Activated CD4-positive, alpha-beta memory T cell treated with anti-CD3 and anti-CD28 coated beads, Interleukin-2, amount 10 ng/mL, durations not matched to agents 7 days and 5 days (primary cell): ENCODE measurements at regions not wholly inside any gene's neighbourhood (a gene's known extent, or its start where the extent isn't known, plus 50 kb on each side); places are given as distances from the start of the nearest gene placed in this dataset.

Source experiments
- CTCF ChIA-PET: fragments of 350-600 bp; sonication (Branson Sonifier 250); formaldehyde crosslinking; loops from one replicate; lab custom pipeline; 2021; ENCODE audit warnings: antibody characterized with exemption, inconsistent platforms; lab: Charles Lee
- POLR2A ChIA-PET: fragments of 350-600 bp; sonication (Branson Sonifier 250); formaldehyde crosslinking; loops from one replicate; lab custom pipeline; 2021; ENCODE audit warnings: antibody characterized with exemption; lab: Charles Lee
- DNase-seq: peaks from one replicate; pipeline ENCODE4 v3.0.0-alpha.2; 2020
- H3K27ac Mint-ChIP-seq: one replicate; pipeline ENCODE4 v1.8.0; 2021; ENCODE audit warnings: mild to moderate bottlenecking, mixed read lengths
- H3K27me3 Mint-ChIP-seq: one replicate; pipeline ENCODE4 v1.8.0; 2021; ENCODE audit warnings: mixed read lengths
- H3K36me3 Mint-ChIP-seq: one replicate; pipeline ENCODE4 v1.8.0; 2021; ENCODE audit warnings: low read depth, mixed read lengths
- H3K4me1 Mint-ChIP-seq: one replicate; pipeline ENCODE4 v1.8.0; 2021; ENCODE audit warnings: mixed read lengths
- H3K4me3 Mint-ChIP-seq: one replicate; pipeline ENCODE4 v1.8.0; 2021; ENCODE audit warnings: mild to moderate bottlenecking, mixed read lengths
- H3K9me3 Mint-ChIP-seq: one replicate; pipeline ENCODE4 v1.8.0; 2021; ENCODE audit warnings: mixed read lengths

GRCh38 chr4:45578874-45579273, 545.0 kb downstream of the GABRG1 start:
- no peaks in the 10 kb centered on the region for H3K27me3 Mint-ChIP-seq
- peaks cover 7% of the 10 kb centered on the region for H3K9me3 Mint-ChIP-seq
- no peak overlapping the region for H3K4me3 Mint-ChIP-seq
- CTCF ChIA-PET = no interaction called here
- no peaks in the 10 kb centered on the region for H3K4me1 Mint-ChIP-seq
- no peak overlapping the region for H3K27ac Mint-ChIP-seq
- no peak for DNase-seq
- POLR2A ChIA-PET = no interaction called here
- H3K36me3 Mint-ChIP-seq = no peaks in the 10 kb centered on the region

DNA sequence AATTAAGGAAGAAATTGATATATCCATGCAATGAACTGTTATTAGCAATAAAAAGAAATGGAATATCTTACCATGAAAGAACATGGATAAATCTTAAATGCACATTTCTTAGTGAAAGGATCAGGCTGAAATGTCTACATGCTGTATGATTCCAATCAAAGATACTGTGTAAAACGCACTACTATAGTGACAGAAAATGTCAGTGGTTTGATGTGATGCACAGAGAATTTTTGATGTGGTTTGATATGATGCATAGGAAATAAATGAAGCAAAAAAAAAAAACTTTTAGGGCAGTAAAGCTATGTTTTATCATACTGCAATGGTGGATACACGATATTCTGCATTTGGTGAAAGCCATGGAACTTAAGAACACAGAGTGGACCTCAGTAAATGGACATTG, 547.6 kb downstream of the GABRG1 start:
- H3K27me3 Mint-ChIP-seq = no peaks in the 10 kb centered on the region

GRCh38 chr4:45569619-45570018, 554.2 kb downstream of the GABRG1 start:
- no peak overlapping the region for H3K27ac Mint-ChIP-seq
- no peak for DNase-seq
- POLR2A ChIA-PET = no interaction called here

More for the DNA sequence above, 547.6 kb downstream of the GABRG1 start:
- Mint-ChIP-seq H3K4me1 (no peaks in the 10 kb centered on the region), H3K4me3 (no peak overlapping the region), H3K9me3 (peaks cover 7% of the 10 kb centered on the region), H3K27ac (no peak overlapping the region), H3K36me3 (no peaks in the 10 kb centered on the region)
- ChIA-PET POLR2A (no interaction called here), CTCF (no interaction called here)
- DNase-seq = no peak

GRCh38 chr4:45568694-45569093, 555.2 kb downstream of the GABRG1 start:
- Mint-ChIP-seq H3K27ac (no peak overlapping the region), H3K27me3 (no peaks in the 10 kb centered on the region), H3K36me3 (no peaks in the 10 kb centered on the region), H3K4me1 (no peaks in the 10 kb centered on the region), H3K9me3 (peaks cover 3% of the 10 kb centered on the region), H3K4me3 (no peak overlapping the region)
- CTCF ChIA-PET = no interaction called here
- POLR2A ChIA-PET = no interaction called here
- no peak for DNase-seq

More at GRCh38 chr4:45569619-45570018, 554.2 kb downstream of the GABRG1 start:
- H3K9me3 Mint-ChIP-seq = peaks cover 3% of the 10 kb centered on the region
- no peaks in the 10 kb centered on the region for H3K4me1 Mint-ChIP-seq
- H3K36me3 Mint-ChIP-seq = no peaks in the 10 kb centered on the region
- CTCF ChIA-PET = no interaction called here
- H3K27me3 Mint-ChIP-seq = no peaks in the 10 kb centered on the region
- H3K4me3 Mint-ChIP-seq = no peak overlapping the region

- Mint-ChIP-seq H3K4me3 (no peak overlapping the region), H3K4me1 (no peaks in the 10 kb centered on the region), H3K27me3 (no peaks in the 10 kb centered on the region), H3K27ac (no peak overlapping the region), H3K36me3 (no peaks in the 10 kb centered on the region), H3K9me3 (peaks cover 3% of the 10 kb centered on the region)
- ChIA-PET POLR2A (no interaction called here), CTCF (no interaction called here)
- DNase-seq = no peak
Measured at GRCh38 chr4:45566896-45567603, 556.8 kb downstream of the GABRG1 start.

DNA sequence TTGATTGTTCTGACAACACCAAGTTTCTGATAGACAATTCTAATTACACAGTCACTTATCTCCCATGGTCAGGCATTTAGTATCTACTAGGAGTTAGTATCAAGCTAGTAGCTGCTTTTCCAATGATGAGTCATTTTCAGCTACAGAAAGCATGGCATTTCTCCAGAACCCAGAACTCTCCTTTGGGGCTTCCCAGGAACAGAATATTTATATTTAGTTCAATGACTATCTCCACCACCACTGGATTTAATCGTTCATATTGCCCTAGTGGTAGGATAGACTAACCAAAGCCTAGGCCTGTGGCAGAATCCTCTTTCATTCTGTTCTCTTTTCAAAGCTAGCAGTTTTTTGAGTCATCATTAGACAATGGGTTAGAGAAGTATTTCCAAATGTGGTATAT, 569.4 kb downstream of the GABRG1 start:
- H3K9me3 Mint-ChIP-seq = no peaks in the 10 kb centered on the region
- no peak for DNase-seq
- no peak overlapping the region for H3K4me3 Mint-ChIP-seq
- no peaks in the 10 kb centered on the region for H3K4me1 Mint-ChIP-seq
- ChIA-PET CTCF (no interaction called here), POLR2A (no interaction called here)
- H3K27me3 Mint-ChIP-seq = no peaks in the 10 kb centered on the region
- no peaks in the 10 kb centered on the region for H3K36me3 Mint-ChIP-seq
- no peak overlapping the region for H3K27ac Mint-ChIP-seq

DNA sequence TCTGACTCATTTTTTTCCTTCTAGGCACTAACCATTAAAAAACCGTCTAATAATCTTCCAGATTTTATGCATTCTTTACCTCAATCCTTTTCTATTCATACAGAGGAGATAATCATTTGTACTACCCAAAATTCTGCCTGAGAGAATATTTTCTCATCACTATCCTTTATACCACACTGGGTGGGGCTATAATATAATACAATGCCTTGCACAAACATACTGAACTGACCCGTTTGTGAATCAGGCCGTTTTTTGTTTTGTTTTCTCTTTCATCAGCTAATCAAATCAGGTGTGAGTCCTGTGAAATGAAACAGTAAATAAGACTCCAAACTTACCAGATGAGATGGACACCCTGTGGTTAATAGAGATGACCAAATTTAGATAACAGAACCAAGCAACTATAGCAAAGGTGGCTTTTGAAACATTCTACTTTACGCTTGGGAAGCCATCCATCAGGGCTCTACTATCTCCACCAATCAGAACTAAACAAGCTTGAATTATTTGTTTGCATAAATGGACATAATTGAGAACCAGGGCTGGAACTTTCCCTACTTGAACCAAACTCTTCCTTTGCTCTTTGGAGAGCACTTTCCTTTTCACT, 573.0 kb downstream of the GABRG1 start:
- no peaks in the 10 kb centered on the region for H3K27me3 Mint-ChIP-seq
- DNase-seq = no peak
- ChIA-PET POLR2A (no interaction called here), CTCF (no interaction called here)
- H3K36me3 Mint-ChIP-seq = no peaks in the 10 kb centered on the region
- H3K9me3 Mint-ChIP-seq = no peaks in the 10 kb centered on the region
- no peak overlapping the region for H3K27ac Mint-ChIP-seq
- H3K4me3 Mint-ChIP-seq = no peak overlapping the region
- no peaks in the 10 kb centered on the region for H3K4me1 Mint-ChIP-seq

DNA sequence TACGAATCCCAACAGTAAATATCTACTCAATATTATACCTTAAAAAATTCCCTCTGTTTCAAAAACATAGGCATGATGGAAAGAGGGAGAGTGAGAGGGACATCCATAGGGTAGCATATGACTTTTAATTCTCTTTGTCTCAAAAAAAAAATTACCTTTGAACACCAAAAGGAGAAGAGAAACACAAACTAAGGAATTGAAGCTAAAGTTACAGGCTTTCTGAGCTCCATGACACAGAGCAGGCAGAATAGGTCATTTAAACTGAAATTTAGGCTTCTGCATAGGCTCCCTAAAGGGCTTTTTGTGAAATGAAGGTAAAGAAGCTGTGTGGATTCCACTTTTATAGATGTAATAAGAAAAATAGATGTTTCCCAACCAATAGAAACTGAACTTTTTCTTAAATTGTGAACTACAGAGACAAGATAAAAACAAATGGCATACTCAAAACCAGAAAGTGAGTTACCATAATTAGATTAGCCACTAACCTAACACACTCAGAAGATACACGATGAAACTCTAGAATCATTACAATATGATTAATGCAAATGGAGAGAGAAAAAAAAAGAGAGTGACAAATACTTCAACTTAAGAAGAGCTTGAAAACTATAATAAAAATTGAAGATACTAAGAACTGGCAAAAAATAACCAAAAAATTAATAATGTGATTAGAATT, 584.6 kb downstream of the GABRG1 start:
- DNase-seq = no peak
- Mint-ChIP-seq H3K4me1 (no peaks in the 10 kb centered on the region), H3K4me3 (no peak overlapping the region), H3K27me3 (no peaks in the 10 kb centered on the region), H3K9me3 (peaks cover 8% of the 10 kb centered on the region), H3K36me3 (no peaks in the 10 kb centered on the region), H3K27ac (no peak overlapping the region)
- ChIA-PET CTCF (no interaction called here), POLR2A (no interaction called here)

- CTCF ChIA-PET = no interaction called here
- H3K27me3 Mint-ChIP-seq = no peaks in the 10 kb centered on the region
- no peak overlapping the region for H3K27ac Mint-ChIP-seq
- no peaks in the 10 kb centered on the region for H3K4me1 Mint-ChIP-seq
- POLR2A ChIA-PET = no interaction called here
- H3K36me3 Mint-ChIP-seq = no peaks in the 10 kb centered on the region
- DNase-seq = no peak
- H3K9me3 Mint-ChIP-seq = peaks cover 12% of the 10 kb centered on the region
- H3K4me3 Mint-ChIP-seq = no peak overlapping the region
Measured at GRCh38 chr4:45530498-45530897, 593.4 kb downstream of the GABRG1 start.

DNA sequence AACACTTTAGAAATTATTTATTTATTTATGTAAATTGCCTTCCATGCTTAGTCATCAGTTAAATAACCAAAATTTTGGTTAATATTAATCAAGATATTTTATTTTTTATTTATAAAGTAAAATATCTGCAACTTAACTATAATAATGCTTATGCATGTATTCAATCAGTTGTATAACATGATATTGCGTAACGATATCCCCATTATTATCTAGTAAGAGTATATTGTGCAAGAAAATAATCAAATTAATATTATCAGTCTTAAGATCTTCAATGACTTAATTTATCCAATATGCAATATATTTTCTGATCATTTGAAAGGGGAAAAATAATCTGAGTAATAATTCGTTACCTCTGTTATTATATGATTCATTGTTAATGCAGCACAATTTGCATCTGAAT, 596.7 kb downstream of the GABRG1 start:
- Mint-ChIP-seq H3K4me3 (no peak overlapping the region), H3K4me1 (no peaks in the 10 kb centered on the region), H3K27me3 (no peaks in the 10 kb centered on the region), H3K27ac (no peak overlapping the region), H3K36me3 (no peaks in the 10 kb centered on the region), H3K9me3 (peaks cover 13% of the 10 kb centered on the region)
- ChIA-PET POLR2A (no interaction called here), CTCF (no interaction called here)
- DNase-seq = no peak

DNA sequence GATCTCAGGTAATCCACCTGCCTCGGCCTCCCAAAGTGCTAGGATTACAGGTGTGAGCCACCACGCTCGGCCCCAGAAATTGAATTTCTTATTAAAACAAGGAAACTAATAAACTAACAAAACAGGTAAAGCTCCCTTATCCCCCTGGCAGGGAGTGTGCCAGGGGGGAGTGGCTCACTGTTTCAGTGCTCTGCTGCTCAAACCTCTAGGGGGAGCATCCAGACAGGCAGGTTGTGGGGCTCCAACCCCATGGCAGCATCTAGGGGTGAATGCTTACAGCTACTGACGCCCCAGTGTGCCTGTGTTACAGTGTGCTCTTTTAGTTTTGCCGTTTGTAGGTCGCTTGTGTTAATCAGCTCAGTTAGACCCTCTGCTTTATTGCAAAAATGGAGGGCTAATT, 605.0 kb downstream of the GABRG1 start:
- DNase-seq = no peak
- Mint-ChIP-seq H3K27ac (no peak overlapping the region), H3K27me3 (no peaks in the 10 kb centered on the region), H3K9me3 (peaks cover 9% of the 10 kb centered on the region), H3K36me3 (no peaks in the 10 kb centered on the region), H3K4me3 (no peak overlapping the region), H3K4me1 (no peaks in the 10 kb centered on the region)
- CTCF ChIA-PET = no interaction called here
- POLR2A ChIA-PET = no interaction called here

DNA sequence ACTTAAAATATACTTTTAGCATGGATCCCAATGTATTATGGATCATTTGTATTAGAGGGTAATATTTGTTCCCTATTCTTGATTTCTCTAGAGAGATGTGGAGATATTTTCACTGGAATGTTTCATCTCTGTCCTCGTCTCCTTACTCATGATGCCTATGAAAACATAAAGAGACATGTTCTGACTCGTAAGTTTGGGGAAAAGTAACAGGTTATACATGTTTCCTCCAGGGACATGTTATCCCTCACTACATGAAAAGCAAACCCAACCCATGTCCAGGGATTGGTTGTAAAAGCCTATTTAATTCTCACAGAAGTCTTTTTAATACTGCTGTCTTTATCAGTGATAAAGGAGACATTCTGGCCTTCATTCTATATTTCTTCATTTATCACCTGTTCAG, 621.4 kb downstream of the GABRG1 start:
- H3K4me3 Mint-ChIP-seq = no peak overlapping the region
- no peak overlapping the region for H3K27ac Mint-ChIP-seq
- CTCF ChIA-PET = no interaction called here
- POLR2A ChIA-PET = no interaction called here
- H3K36me3 Mint-ChIP-seq = no peaks in the 10 kb centered on the region
- H3K4me1 Mint-ChIP-seq = no peaks in the 10 kb centered on the region
- H3K27me3 Mint-ChIP-seq = no peaks in the 10 kb centered on the region
- DNase-seq = no peak
- H3K9me3 Mint-ChIP-seq = peaks cover 4% of the 10 kb centered on the region

- no peak overlapping the region for H3K4me3 Mint-ChIP-seq
- H3K9me3 Mint-ChIP-seq = peaks cover 2% of the 10 kb centered on the region
- no peak overlapping the region for H3K27ac Mint-ChIP-seq
- CTCF ChIA-PET = no interaction called here
- H3K27me3 Mint-ChIP-seq = no peaks in the 10 kb centered on the region
- no peak for DNase-seq
- POLR2A ChIA-PET = no interaction called here
- no peaks in the 10 kb centered on the region for H3K36me3 Mint-ChIP-seq
- no peaks in the 10 kb centered on the region for H3K4me1 Mint-ChIP-seq
Measured at GRCh38 chr4:45484740-45485139, 639.1 kb downstream of the GABRG1 start.

DNA sequence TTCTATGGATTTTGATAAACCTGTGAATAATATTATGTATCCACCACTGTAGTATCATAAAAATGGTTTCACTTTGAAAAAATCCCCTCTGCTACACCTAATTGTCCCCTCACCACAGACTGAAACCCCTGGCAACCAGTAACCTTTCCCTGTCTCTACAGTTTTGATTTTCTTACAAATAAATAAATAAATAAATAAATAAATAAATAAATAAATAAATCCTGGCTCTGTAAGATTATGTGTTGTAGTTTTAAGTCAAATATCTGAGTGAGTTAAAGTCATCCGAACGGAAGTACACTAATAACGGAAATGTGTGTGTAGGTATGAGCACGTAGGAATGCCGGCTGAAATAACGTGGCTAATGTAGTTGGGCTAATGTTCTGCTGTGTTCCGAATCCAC, 641.5 kb downstream of the GABRG1 start:
- Mint-ChIP-seq H3K4me3 (no peak overlapping the region), H3K4me1 (no peaks in the 10 kb centered on the region), H3K9me3 (peaks cover 2% of the 10 kb centered on the region), H3K27me3 (no peaks in the 10 kb centered on the region), H3K27ac (no peak overlapping the region), H3K36me3 (no peaks in the 10 kb centered on the region)
- POLR2A ChIA-PET = no interaction called here
- no peak for DNase-seq
- CTCF ChIA-PET = no interaction called here
